Motor neuron (in vitro differentiated cells): ENCODE measurements at regions not wholly inside any gene's neighbourhood (a gene's known extent, or its start where the extent isn't known, plus 50 kb on each side); places are given as distances from the start of the nearest gene placed in this dataset.

ENCODE experiments used
- ATAC-seq, 8 experiments: fragments of 200-7000 bp; cut with Tn5 transposase; replicated peaks in 6 of 8; 2 replicates each; pipeline ENCODE4 v1.8.0; 2021; ENCODE audit warnings: mild to moderate bottlenecking in 8 of 8, moderate library complexity in 8 of 8
- H3K27ac ChIP-seq, 2 donors: fragments of 250-450 bp; sonication (Bioruptor Pico); 2 replicates each; pipeline ENCODE4 v1.9.0; 2021; ENCODE audit warnings: antibody characterized with exemption in 2 of 2, mild to moderate bottlenecking in 2 of 2, moderate library complexity in 1 of 2
- H3K4me1 ChIP-seq, 2 donors: fragments of 250-450 bp; sonication (Bioruptor Pico); replicated peaks in 1 of 2; 2 replicates each; pipeline ENCODE4 v1.6.1; 2021; ENCODE audit warnings: antibody characterized with exemption in 2 of 2, mild to moderate bottlenecking in 2 of 2, moderate library complexity in 1 of 2
- H3K4me3 ChIP-seq, 5 donors: fragments of 250-450 bp; sonication (Bioruptor Pico); 2 replicates each; pipeline ENCODE4 v1.9.0; 2021; ENCODE audit warnings: antibody characterized with exemption in 5 of 5, mild to moderate bottlenecking in 5 of 5, moderate library complexity in 4 of 5
- WGBS, 10 experiments: fragments of 450-650 bp; shearing (Covaris generic); methylation state at CpG; one replicate each; pipeline ENCODE4 v1.0.0; 2022; 5-methylcytosine and 5-hydroxymethylcytosine counted together
- in situ Hi-C, 9 experiments: fragments of 400-800 bp; cut with MboI; loops; one replicate each; pipeline ENCODE4 v1.15.0; 2021; ENCODE audit warnings: low sequenced_read_pairs in 9 of 9, low pct_unique_long_range_greater_than_20kb in 2 of 9; ENCODE audit not compliant: unreplicated experiment in 9 of 9

GRCh38 chr16:49027420-49027819, 254.2 kb downstream of the CBLN1 start:
- H3K4me3 ChIP-seq: no peak overlapping the region
- peaks cover 0 to 10% of the 10 kb centered on the region in 2 donors for H3K4me1 ChIP-seq
- in situ Hi-C loops: no loop called here
- no peak for ATAC-seq
- 0 to 80% (median 66%) methylated on average over 1 to 3 of the region's 3 CpGs; no CpG with 5 or more reads in 1 of the 10 experiments for WGBS, 10 experiments
- no peak overlapping the region for H3K27ac ChIP-seq

- peak in 2 of 8 experiments; percentile 26 to 58 for ATAC-seq
- Histone ChIP-seq H3K27ac (no peak overlapping the region), H3K4me1 (peaks cover 0 to 11% of the 10 kb centered on the region in 2 donors), H3K4me3 (no peak overlapping the region)
- WGBS, 10 experiments: 0 to 89% (median 65%) methylated on average over 1 to 6 of the region's 6 CpGs
- in situ Hi-C loops: no loop called here
These were observed 255.0 kb downstream of the CBLN1 start for GRCh38 chr16:49026566-49027181.

DNA sequence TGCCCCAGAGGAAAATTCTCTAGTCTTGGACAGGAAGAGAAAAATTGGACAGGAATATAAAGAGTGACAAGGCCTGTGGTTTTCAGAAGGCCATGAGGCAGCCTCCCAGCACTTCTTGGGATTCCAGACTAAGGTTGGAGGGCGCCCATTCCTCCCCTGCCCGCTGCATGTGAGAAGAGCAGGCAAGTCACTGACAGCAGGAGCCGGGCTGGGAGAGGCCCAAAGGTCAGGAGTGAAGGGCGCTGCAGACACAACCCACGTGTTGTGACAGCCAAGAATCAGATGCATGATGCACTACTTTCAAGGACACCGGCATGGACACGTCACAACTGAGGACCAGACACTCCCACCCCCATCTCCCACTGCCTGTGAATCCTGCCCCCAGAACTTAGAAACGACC, 256.7 kb downstream of the CBLN1 start:
- H3K27ac ChIP-seq: no peak overlapping the region
- peaks cover 9 to 22% of the 10 kb centered on the region in 2 donors for H3K4me1 ChIP-seq
- in situ Hi-C loops: no loop called here
- no peak overlapping the region for H3K4me3 ChIP-seq
- 3 to 90% (median 74%) methylated on average over 1 to 6 of the region's 8 CpGs; no CpG with 5 or more reads in 3 of the 10 experiments for WGBS, 10 experiments
- no peak for ATAC-seq

DNA sequence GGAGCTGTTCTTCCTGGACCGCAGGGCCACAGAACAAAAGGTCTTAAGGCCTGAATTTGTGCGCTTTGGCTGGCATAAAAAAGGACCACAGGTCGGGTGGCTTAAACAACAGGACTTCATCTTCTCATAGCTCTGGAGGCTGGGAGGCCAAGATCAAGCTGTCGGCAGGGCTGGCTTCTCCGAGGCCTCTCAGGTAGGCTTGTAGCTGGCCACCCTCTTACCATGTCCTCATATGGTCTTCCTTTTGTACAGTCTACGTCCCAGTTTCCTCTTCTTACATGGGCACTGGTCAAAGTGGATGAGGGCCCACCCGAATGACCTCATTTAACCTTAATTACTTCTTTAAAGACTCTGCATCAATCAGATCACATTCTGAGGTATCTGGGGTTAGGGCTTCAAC, 257.6 kb downstream of the CBLN1 start:
- H3K4me1 ChIP-seq: peaks cover 15 to 29% of the 10 kb centered on the region in 2 donors
- WGBS, 10 experiments: 10 to 83% (median 62%) methylated on average over 1 to 7 of the region's 7 CpGs; no CpG with 5 or more reads in 4 of the 10 experiments
- no peak overlapping the region for H3K27ac ChIP-seq
- H3K4me3 ChIP-seq: no peak overlapping the region
- no peak for ATAC-seq
- in situ Hi-C loops: no loop called here

GRCh38 chr16:49023050-49023449, 258.6 kb downstream of the CBLN1 start:
- WGBS, 10 experiments: 0 to 90% (median 17%) methylated on average over 2 of the region's 4 CpGs; no CpG with 5 or more reads in 6 of the 10 experiments

GRCh38 chr16:49022351-49022963, 259.2 kb downstream of the CBLN1 start:
- in situ Hi-C loops: no loop called here
- H3K4me3 ChIP-seq: no peak overlapping the region
- no peak overlapping the region for H3K27ac ChIP-seq
- peaks cover 18 to 34% of the 10 kb centered on the region in 2 donors for H3K4me1 ChIP-seq
- ATAC-seq: no peak
- 22 to 77% (median 58%) methylated on average over 2 to 12 of the region's 12 CpGs; no CpG with 5 or more reads in 2 of the 10 experiments for WGBS, 10 experiments

More at GRCh38 chr16:49023050-49023449, 258.6 kb downstream of the CBLN1 start:
- ATAC-seq: peak in 5 of 8 experiments; percentile 39 to 57 (median 45)
- Histone ChIP-seq H3K4me3 (no peak overlapping the region), H3K4me1 (peaks cover 18 to 34% of the 10 kb centered on the region in 2 donors), H3K27ac (no peak overlapping the region)
- in situ Hi-C loops: no loop called here

GRCh38 chr16:49021136-49021535, 260.5 kb downstream of the CBLN1 start:
- Histone ChIP-seq H3K4me3 (no peak overlapping the region), H3K4me1 (peaks cover 18 to 34% of the 10 kb centered on the region in 2 donors), H3K27ac (no peak overlapping the region)
- WGBS, 10 experiments: 0 to 27% (median 6%) methylated on average over 1 to 8 of the region's 9 CpGs; no CpG with 5 or more reads in 1 of the 10 experiments
- in situ Hi-C loops: no loop called here
- peak in 5 of 8 experiments; percentile 13 to 42 (median 21) for ATAC-seq

DNA sequence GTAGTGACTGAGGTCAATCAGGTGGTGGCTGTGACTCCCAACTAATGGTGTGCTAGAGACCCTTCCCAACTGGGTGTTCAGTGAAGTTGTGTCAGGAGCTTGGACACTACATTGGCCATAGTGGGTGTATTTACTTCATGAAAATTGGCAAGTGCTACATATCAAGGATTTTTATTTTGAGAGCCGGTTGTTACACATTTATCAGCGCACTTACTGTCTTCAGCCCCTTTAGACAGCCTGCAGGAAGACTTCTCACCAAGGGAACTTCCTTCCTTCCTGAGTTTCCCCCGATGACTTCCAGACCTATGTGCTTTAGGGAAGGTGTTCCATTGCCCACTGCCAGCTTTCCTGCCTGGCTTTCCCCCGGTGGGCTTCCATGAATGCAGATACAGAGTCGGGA, 261.2 kb downstream of the CBLN1 start:
- 0 to 100% (median 15%) methylated on average over 1 to 5 of the region's 5 CpGs; no CpG with 5 or more reads in 2 of the 10 experiments for WGBS, 10 experiments
- no peak for ATAC-seq
- Histone ChIP-seq H3K27ac (no peak overlapping the region), H3K4me1 (peaks cover 18 to 34% of the 10 kb centered on the region in 2 donors), H3K4me3 (no peak overlapping the region)
- in situ Hi-C loops: no loop called here

GRCh38 chr16:49019831-49020230, 261.8 kb downstream of the CBLN1 start:
- Histone ChIP-seq H3K4me1 (peaks cover 18 to 34% of the 10 kb centered on the region in 2 donors), H3K4me3 (no peak overlapping the region), H3K27ac (no peak overlapping the region)
- in situ Hi-C loops: no loop called here
- peak in 5 of 8 experiments; percentile 59 to 80 (median 71) for ATAC-seq
- WGBS, 10 experiments: 33 to 82% (median 60%) methylated on average over 1 to 10 of the region's 13 CpGs; no CpG with 5 or more reads in 4 of the 10 experiments

DNA sequence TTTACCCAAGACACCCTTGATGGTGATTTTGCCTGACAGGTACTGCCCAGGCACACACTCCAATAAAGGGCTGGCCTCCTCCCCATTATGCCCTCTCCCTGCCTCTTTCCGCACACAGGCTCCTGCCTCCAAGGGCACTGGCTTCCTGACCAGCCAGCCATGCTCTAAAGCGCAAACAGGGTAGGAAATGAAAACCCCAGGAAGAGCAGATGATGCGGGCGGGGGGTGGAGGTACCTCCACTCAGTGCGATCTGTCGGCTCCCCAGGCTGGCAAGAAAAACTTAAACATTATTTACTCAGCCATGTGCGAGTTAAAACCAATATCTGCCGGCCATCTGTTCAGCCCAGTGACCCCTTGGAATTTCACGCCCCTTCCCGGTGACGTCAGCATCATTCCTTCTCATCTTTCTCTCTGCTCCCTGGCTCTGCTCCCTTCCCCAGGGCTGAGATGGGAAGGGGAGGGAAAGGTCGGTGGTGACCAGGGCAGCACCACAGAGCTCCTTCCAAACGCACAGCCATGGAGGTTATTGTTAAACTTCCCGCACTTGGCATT, 262.5 kb downstream of the CBLN1 start:
- WGBS, 10 experiments: 0 to 90% (median 20%) methylated on average over 1 to 5 of the region's 14 CpGs; no CpG with 5 or more reads in 2 of the 10 experiments
- Histone ChIP-seq H3K27ac (no peak overlapping the region), H3K4me3 (no peak overlapping the region), H3K4me1 (peaks cover 18 to 34% of the 10 kb centered on the region in 2 donors)
- ATAC-seq: peak in 5 of 8 experiments; percentile 19 to 77 (median 52)
- in situ Hi-C loops: no loop called here

DNA sequence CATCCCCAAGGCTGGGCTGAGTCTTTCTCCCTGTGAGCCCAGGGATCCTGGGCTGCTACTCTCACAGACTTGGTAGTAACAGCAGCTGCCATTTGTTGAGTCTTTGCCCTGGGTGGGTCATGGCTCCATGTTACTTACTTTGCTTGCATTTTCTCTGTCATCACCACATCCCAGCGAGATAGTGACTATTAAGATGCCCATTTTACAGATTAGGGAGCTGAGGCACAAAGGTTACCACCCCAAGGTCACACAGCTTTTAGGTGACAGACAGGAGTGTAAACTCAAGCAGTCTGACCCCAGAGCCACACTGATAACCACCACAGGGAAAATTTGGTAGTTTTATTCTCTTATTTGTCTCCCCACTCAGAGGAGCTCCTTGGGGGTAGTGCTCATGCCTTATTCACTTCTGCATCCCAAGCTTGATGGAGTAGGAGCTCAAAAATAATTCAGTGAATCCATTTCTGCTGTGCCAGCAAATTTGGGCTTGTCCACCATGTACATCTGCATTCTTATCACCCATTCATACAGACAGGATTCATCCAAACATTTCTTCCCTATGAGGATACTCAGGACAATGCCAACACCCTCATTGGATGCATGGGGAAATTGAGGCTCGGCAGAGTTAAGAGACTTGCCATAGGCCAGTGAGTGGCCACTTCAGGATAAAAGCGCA, 263.2 kb downstream of the CBLN1 start:
- no peak overlapping the region for H3K27ac ChIP-seq
- in situ Hi-C loops: no loop called here
- peaks cover 18 to 33% of the 10 kb centered on the region in 2 donors for H3K4me1 ChIP-seq
- no peak overlapping the region for H3K4me3 ChIP-seq
- ATAC-seq: no peak
- WGBS, 10 experiments: 0 to 100% (median 79%) methylated on average over 1 to 2 of the region's 3 CpGs; no CpG with 5 or more reads in 5 of the 10 experiments

- Histone ChIP-seq H3K4me3 (no peak overlapping the region), H3K4me1 (peaks cover 18 to 24% of the 10 kb centered on the region in 2 donors), H3K27ac (no peak overlapping the region)
- in situ Hi-C loops: no loop called here
- no peak for ATAC-seq
- WGBS, 10 experiments: 0 to 100% (median 56%) methylated on average over 1 to 2 of the region's 2 CpGs; no CpG with 5 or more reads in 2 of the 10 experiments
These were observed 264.1 kb downstream of the CBLN1 start for GRCh38 chr16:49017501-49017900.

DNA sequence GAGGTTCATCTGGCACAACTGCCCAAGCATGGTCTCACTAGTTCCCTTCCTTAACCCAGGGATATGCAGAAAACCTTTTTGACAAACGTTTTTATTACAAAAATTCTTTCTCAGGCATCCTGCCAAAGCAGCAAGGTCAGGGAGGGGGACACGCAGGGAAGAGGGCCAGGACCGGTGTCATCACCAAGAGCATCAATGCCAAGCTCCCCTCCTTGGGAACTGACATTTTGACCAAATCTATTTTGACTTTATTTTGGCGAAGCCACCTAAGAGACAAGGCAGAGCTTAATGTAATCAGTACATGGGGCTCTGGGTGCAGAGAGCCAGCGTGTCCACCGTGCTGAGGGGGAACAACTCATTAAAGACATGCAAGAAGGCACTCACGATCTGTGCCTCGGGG, 265.2 kb downstream of the CBLN1 start:
- 30 to 84% (median 66%) methylated on average over 2 to 7 of the region's 8 CpGs; no CpG with 5 or more reads in 2 of the 10 experiments for WGBS, 10 experiments
- no peak overlapping the region for H3K27ac ChIP-seq
- H3K4me3 ChIP-seq: no peak overlapping the region
- in situ Hi-C loops: no loop called here
- no peak for ATAC-seq
- peaks cover 17 to 23% of the 10 kb centered on the region in 2 donors for H3K4me1 ChIP-seq
